ENCODE measurements at regions not wholly inside any gene's neighbourhood (a gene's known extent, or its start where the extent isn't known, plus 50 kb on each side); places are given as distances from the start of the nearest gene placed in this dataset.

GRCh38 chrX:140274811-140275525 is 229.9 kb downstream of the SOX3 start:
- no peak for TF ChIP-seq CTCF (conservative IDR thresholded peaks at IDR 0.05; ENCODE audit: low read length)
- no peak for TF ChIP-seq EZH2phosphoT487 (IDR thresholded peaks at IDR 0.05; ENCODE audit: borderline replicate concordance)
